ENCODE measurements at regions not wholly inside any gene's neighbourhood (a gene's known extent, or its start where the extent isn't known, plus 50 kb on each side); places are given as distances from the start of the nearest gene placed in this dataset.

DNA sequence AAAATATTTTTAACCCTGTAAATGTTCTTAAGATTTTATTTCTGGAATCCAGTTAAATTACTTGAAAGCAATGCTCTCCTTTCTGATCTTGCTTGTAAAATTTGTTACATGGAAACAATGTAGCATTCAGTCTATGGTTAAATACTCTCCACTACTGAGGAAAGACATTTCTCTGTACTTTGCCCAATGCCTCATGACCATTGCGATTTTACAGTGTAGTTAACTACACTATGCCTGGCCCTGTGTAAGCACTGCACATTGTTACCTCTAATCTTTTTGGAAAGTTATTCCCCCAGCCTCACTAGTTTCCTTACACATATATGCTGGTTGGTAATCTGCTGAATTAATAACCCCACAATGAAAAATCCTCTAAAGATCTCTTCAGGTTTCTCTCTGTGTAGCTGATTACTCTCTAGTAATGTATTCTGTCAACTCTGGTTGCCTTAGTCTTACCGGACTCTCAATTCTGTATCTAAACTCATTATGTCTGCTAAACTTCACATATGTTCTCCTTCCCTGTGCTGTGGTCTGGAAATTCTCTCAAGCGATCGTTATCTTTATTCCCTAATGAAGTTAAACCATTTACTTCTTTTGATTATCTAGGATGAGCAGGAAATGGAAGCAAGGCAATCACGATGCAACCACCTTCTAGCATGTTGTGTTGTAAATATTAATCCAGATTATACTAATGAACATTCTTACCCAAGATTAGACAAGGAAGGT, 58.7 kb upstream of the TMEM106B start:
- no peak overlapping the region for H3K27ac ChIP-seq
- DNase-seq = no peak
- H3K4me3 ChIP-seq = no peak overlapping the region
- no peaks in the 10 kb centered on the region for H3K9me3 ChIP-seq
- TF ChIP-seq, protein P1, sequence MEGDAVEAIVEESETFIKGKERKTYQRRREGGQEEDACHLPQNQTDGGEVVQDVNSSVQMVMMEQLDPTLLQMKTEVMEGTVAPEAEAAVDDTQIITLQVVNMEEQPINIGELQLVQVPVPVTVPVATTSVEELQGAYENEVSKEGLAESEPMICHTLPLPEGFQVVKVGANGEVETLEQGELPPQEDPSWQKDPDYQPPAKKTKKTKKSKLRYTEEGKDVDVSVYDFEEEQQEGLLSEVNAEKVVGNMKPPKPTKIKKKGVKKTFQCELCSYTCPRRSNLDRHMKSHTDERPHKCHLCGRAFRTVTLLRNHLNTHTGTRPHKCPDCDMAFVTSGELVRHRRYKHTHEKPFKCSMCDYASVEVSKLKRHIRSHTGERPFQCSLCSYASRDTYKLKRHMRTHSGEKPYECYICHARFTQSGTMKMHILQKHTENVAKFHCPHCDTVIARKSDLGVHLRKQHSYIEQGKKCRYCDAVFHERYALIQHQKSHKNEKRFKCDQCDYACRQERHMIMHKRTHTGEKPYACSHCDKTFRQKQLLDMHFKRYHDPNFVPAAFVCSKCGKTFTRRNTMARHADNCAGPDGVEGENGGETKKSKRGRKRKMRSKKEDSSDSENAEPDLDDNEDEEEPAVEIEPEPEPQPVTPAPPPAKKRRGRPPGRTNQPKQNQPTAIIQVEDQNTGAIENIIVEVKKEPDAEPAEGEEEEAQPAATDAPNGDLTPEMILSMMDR (IDR thresholded peaks at IDR 0.05) = no peak
- TF ChIP-seq POLR2AphosphoS5 (IDR thresholded peaks at IDR 0.05) = no peak
- TF ChIP-seq EP300 (IDR thresholded peaks at IDR 0.05) = no peak
- TF ChIP-seq POLR2A (IDR thresholded peaks at IDR 0.05) = no peak
- no peaks in the 10 kb centered on the region for H3K36me3 ChIP-seq
- intact Hi-C loops (cut with DNase I; ENCODE audit: low total_unique reads) = no loop called here
- H3K4me1 ChIP-seq = no peaks in the 10 kb centered on the region
- no peaks in the 10 kb centered on the region for H3K27me3 ChIP-seq
- WGBS, 5 donors = 75 to 83% (median 79%) methylated on average over 5 of the region's 5 CpGs

DNA sequence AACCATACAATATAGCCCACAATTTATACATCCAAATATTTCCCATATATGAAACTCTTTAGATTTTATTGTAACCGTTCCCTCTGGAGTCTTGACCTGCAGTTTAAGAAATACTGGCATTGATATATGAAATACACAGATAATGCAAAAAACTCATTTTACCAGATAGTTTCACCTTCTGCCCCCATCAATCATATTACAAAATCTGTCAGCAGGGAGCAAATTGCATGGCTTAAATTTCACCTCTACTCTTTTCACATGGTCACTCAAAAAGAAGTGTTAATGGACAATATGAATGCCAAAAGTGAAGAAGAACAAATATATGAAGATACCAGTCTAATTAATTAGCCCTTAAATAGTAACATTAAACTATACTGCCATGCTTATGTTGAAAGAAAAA, 57.0 kb upstream of the TMEM106B start:
- no peaks in the 10 kb centered on the region for H3K36me3 ChIP-seq
- H3K9me3 ChIP-seq = no peaks in the 10 kb centered on the region
- H3K4me1 ChIP-seq = no peaks in the 10 kb centered on the region
- intact Hi-C loops (cut with DNase I; ENCODE audit: low total_unique reads) = no loop called here
- H3K4me3 ChIP-seq = no peak overlapping the region
- WGBS, 5 donors = 64 to 81% (median 71%) methylated on average over 1 of the region's 1 CpG
- H3K27me3 ChIP-seq = no peaks in the 10 kb centered on the region
- no peak for DNase-seq
- H3K27ac ChIP-seq = no peak overlapping the region
- no peak for TF ChIP-seq POLR2A (IDR thresholded peaks at IDR 0.05)
- no peak for TF ChIP-seq EP300 (IDR thresholded peaks at IDR 0.05)
- TF ChIP-seq POLR2AphosphoS5 (IDR thresholded peaks at IDR 0.05) = no peak
- TF ChIP-seq, protein P1 (IDR thresholded peaks at IDR 0.05) = no peak

DNA sequence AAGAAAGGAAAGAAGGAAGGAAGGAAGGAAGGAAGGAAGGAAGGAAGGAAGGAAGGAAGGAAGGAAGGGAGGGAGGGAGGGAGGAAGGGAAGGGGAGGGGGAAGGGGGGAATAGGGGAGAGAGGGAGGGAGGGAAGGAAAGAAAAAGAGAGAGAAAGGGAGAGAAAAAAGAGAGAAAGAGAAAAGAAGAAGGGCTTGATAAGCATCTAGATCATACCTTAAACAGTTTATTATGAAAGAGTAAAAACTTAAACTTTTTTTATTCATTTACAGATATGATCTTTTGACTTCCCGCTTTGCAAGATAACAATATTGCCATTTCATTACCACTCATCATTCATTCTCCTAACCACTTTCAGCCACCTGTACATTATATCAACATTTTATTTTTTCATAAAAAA, 53.6 kb upstream of the TMEM106B start:
- H3K9me3 ChIP-seq = no peaks in the 10 kb centered on the region
- TF ChIP-seq, protein P1 (IDR thresholded peaks at IDR 0.05) = no peak
- TF ChIP-seq POLR2AphosphoS5 (IDR thresholded peaks at IDR 0.05) (no peak), POLR2A (IDR thresholded peaks at IDR 0.05) (no peak), EP300 (IDR thresholded peaks at IDR 0.05) (no peak)
- no peaks in the 10 kb centered on the region for H3K27me3 ChIP-seq
- no peaks in the 10 kb centered on the region for H3K36me3 ChIP-seq
- no peak overlapping the region for H3K4me3 ChIP-seq
- DNase-seq = no peak
- H3K27ac ChIP-seq = no peak overlapping the region
- intact Hi-C loops (cut with DNase I; ENCODE audit: low total_unique reads) = no loop called here
- 27 to 67% (median 33%) methylated on average over 1 of the region's 1 CpG for WGBS, 5 donors
- H3K4me1 ChIP-seq = no peaks in the 10 kb centered on the region

DNA sequence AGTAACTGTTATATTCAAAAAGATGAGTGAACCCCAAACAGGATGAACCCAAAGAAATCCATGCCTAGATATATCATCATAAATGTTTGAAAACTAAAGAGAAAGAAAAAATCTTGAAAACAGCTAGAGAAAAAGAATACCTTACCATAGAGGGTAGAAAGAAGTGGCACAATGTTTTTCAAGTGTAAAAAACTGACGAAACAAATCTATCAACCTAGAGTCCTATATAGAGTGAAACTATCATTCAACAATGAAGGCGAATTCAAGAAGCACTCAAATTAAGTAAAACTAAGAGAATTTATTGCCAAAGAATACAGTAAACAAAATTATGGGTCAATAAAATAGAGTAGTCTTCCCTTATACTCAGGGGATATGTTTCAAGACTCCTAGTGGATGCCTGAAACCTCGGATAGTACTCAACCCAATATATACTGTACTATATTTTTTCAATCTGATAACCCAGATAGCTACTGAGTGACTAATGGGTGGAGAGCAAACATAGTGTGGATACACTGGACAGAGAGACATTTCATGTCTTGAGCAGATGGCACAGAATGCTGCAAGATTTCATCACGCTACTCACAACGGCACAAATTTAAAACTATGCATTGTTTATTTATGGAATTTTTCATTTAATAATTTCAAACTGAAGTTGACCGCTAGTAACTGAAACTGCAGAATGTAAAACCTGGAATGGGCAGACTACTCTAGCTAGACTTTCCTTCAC, 52.6 kb upstream of the TMEM106B start:
- no peak overlapping the region for H3K27ac ChIP-seq
- intact Hi-C loops (cut with DNase I; ENCODE audit: low total_unique reads) = no loop called here

More for the DNA sequence above, 52.6 kb upstream of the TMEM106B start:
- H3K9me3 ChIP-seq = no peaks in the 10 kb centered on the region
- TF ChIP-seq POLR2AphosphoS5 (IDR thresholded peaks at IDR 0.05) (no peak), POLR2A (IDR thresholded peaks at IDR 0.05) (no peak), EP300 (IDR thresholded peaks at IDR 0.05) (no peak)
- TF ChIP-seq, protein P1 (IDR thresholded peaks at IDR 0.05) = no peak
- no peak for DNase-seq
- H3K27me3 ChIP-seq = no peaks in the 10 kb centered on the region
- H3K36me3 ChIP-seq = no peaks in the 10 kb centered on the region
- no peak overlapping the region for H3K4me3 ChIP-seq
- H3K4me1 ChIP-seq = no peaks in the 10 kb centered on the region
- WGBS, 5 donors = 67 to 74% (median 72%) methylated on average over 6 of the region's 6 CpGs

All from stomach (tissue), 8 donors.